ENCODE measurements at regions not wholly inside any gene's neighbourhood (a gene's known extent, or its start where the extent isn't known, plus 50 kb on each side); places are given as distances from the start of the nearest gene placed in this dataset.

DNA sequence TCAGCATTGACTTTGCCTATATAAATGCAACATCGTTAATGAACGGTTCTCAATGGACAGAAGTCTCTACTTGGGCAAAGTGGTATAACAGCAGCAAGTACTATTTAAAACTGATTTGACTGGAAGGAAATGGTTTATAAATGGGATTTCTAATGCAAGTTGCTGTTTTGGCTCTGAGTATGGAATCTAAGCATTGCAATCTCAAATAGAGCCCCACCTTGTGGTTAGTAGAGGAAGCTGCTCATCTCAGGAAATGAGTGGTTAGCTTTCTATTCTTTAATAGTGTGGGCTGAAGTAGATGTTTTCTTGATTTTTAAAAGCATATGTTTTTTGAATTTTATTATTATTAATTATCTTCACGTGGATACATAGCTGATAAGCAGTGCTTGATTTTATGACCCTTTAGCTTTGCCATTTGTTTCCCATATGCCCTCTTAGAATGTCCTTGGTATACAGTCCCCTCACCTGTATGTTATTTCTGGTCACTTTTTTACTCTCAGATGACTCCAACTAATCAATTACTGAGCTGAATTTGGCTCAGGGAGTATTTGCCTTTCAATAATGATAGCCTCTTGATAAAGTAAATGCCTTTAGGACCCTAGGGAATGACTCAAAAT, 67.1 kb downstream of the OXSM start:
- Histone ChIP-seq H3K27me3 (ENCODE audit: control insufficient read depth in 4 of 4, insufficient read depth in 4 of 4, low read length in 3 of 4) (no peaks in the 10 kb centered on the region), H3K27ac (ENCODE audit: low read depth in 1 of 2, low read length in 2 of 2) (no peak overlapping the region), H3K4me3 (ENCODE audit: low read depth in 1 of 3, low read length in 3 of 3) (no peak overlapping the region), H3K9me3 (ENCODE audit: control insufficient read depth in 4 of 4, low read length in 3 of 4) (no peaks in the 10 kb centered on the region), H3K4me1 (ENCODE audit: control insufficient read depth in 4 of 4, insufficient read depth in 4 of 4, low read length in 3 of 4) (no peaks in the 10 kb centered on the region), H3K36me3 (ENCODE audit: control insufficient read depth in 4 of 4, insufficient read depth in 3 of 4, low read depth in 1 of 4, low read length in 3 of 4) (no peaks in the 10 kb centered on the region), H3K9ac (ENCODE audit: low read depth in 1 of 2, low read length in 2 of 2) (no peak overlapping the region)
- TF ChIP-seq, protein P1, sequence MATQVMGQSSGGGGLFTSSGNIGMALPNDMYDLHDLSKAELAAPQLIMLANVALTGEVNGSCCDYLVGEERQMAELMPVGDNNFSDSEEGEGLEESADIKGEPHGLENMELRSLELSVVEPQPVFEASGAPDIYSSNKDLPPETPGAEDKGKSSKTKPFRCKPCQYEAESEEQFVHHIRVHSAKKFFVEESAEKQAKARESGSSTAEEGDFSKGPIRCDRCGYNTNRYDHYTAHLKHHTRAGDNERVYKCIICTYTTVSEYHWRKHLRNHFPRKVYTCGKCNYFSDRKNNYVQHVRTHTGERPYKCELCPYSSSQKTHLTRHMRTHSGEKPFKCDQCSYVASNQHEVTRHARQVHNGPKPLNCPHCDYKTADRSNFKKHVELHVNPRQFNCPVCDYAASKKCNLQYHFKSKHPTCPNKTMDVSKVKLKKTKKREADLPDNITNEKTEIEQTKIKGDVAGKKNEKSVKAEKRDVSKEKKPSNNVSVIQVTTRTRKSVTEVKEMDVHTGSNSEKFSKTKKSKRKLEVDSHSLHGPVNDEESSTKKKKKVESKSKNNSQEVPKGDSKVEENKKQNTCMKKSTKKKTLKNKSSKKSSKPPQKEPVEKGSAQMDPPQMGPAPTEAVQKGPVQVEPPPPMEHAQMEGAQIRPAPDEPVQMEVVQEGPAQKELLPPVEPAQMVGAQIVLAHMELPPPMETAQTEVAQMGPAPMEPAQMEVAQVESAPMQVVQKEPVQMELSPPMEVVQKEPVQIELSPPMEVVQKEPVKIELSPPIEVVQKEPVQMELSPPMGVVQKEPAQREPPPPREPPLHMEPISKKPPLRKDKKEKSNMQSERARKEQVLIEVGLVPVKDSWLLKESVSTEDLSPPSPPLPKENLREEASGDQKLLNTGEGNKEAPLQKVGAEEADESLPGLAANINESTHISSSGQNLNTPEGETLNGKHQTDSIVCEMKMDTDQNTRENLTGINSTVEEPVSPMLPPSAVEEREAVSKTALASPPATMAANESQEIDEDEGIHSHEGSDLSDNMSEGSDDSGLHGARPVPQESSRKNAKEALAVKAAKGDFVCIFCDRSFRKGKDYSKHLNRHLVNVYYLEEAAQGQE (IDR thresholded peaks at IDR 0.05): no peak
- peak; percentile 77 to 85 for TF ChIP-seq RAD21 (IDR thresholded peaks at IDR 0.05)
- TF ChIP-seq, protein P2, sequence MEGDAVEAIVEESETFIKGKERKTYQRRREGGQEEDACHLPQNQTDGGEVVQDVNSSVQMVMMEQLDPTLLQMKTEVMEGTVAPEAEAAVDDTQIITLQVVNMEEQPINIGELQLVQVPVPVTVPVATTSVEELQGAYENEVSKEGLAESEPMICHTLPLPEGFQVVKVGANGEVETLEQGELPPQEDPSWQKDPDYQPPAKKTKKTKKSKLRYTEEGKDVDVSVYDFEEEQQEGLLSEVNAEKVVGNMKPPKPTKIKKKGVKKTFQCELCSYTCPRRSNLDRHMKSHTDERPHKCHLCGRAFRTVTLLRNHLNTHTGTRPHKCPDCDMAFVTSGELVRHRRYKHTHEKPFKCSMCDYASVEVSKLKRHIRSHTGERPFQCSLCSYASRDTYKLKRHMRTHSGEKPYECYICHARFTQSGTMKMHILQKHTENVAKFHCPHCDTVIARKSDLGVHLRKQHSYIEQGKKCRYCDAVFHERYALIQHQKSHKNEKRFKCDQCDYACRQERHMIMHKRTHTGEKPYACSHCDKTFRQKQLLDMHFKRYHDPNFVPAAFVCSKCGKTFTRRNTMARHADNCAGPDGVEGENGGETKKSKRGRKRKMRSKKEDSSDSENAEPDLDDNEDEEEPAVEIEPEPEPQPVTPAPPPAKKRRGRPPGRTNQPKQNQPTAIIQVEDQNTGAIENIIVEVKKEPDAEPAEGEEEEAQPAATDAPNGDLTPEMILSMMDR (IDR thresholded peaks at IDR 0.05; ENCODE audit: low read depth, low read length, missing input control): peak; percentile 76
- 47% methylated on average over 3 of the region's 3 CpGs for WGBS
- no peak for DNase-seq (ENCODE audit: low spot score)

DNA sequence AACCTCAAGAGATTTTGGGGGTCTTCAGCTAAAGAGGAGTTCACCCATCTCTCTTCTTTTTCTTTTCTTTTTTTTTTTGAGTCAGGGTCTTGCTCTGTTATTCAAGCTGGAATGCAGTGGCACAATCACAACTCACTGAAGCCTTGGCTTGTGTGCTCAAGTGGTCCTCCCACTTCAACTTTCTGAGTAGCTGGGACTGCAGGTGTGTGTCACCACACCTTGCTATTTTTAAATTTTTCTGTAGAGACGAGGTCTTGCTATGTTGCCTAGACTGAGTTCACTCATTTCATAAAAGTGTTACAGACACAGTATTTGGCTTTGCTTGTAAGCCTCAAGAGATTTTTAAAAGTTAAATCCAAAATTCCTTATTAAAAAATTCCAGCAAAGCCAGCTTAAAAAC, 71.7 kb downstream of the OXSM start:
- TF ChIP-seq RXRA (IDR thresholded peaks at IDR 0.05) (no peak), NR2F2 (IDR thresholded peaks at IDR 0.05) (no peak), JUND (IDR thresholded peaks at IDR 0.05) (no peak), YY1 (IDR thresholded peaks at IDR 0.05) (no peak), SP1 (IDR thresholded peaks at IDR 0.05) (no peak), FOXA2 (IDR thresholded peaks at IDR 0.05) (no peak), HNF4G (IDR thresholded peaks at IDR 0.05) (no peak), HNF4A (conservative IDR thresholded peaks at IDR 0.05) (no peak), GABPA (IDR thresholded peaks at IDR 0.05 in 1 of 2, conservative IDR thresholded peaks at IDR 0.05 in 1 of 2) (no peak), FOXA1 (IDR thresholded peaks at IDR 0.05) (no peak), EGR1 (IDR thresholded peaks at IDR 0.05; ENCODE audit: low read depth in 2 of 2) (no peak), RAD21 (IDR thresholded peaks at IDR 0.05) (no peak), TAF1 (conservative IDR thresholded peaks at IDR 0.05) (no peak)
- TF ChIP-seq, protein P1 (IDR thresholded peaks at IDR 0.05): no peak
- TF ChIP-seq, protein P3, sequence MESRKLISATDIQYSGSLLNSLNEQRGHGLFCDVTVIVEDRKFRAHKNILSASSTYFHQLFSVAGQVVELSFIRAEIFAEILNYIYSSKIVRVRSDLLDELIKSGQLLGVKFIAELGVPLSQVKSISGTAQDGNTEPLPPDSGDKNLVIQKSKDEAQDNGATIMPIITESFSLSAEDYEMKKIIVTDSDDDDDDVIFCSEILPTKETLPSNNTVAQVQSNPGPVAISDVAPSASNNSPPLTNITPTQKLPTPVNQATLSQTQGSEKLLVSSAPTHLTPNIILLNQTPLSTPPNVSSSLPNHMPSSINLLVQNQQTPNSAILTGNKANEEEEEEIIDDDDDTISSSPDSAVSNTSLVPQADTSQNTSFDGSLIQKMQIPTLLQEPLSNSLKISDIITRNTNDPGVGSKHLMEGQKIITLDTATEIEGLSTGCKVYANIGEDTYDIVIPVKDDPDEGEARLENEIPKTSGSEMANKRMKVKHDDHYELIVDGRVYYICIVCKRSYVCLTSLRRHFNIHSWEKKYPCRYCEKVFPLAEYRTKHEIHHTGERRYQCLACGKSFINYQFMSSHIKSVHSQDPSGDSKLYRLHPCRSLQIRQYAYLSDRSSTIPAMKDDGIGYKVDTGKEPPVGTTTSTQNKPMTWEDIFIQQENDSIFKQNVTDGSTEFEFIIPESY (IDR thresholded peaks at IDR 0.05): no peak
- TF ChIP-seq, protein P4, sequence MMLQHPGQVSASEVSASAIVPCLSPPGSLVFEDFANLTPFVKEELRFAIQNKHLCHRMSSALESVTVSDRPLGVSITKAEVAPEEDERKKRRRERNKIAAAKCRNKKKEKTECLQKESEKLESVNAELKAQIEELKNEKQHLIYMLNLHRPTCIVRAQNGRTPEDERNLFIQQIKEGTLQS (IDR thresholded peaks at IDR 0.05): no peak
- TF ChIP-seq, protein P5, sequence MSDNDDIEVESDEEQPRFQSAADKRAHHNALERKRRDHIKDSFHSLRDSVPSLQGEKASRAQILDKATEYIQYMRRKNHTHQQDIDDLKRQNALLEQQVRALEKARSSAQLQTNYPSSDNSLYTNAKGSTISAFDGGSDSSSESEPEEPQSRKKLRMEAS (IDR thresholded peaks at IDR 0.05): no peak
- TF ChIP-seq, protein P2 (IDR thresholded peaks at IDR 0.05; ENCODE audit: low read depth, low read length, missing input control): no peak
- DNase-seq (ENCODE audit: low spot score): no peak
- Histone ChIP-seq H3K27ac (ENCODE audit: low read depth in 1 of 2, low read length in 2 of 2) (no peak overlapping the region), H3K4me1 (ENCODE audit: control insufficient read depth in 4 of 4, insufficient read depth in 4 of 4, low read length in 3 of 4) (no peaks in the 10 kb centered on the region), H3K9ac (ENCODE audit: low read depth in 1 of 2, low read length in 2 of 2) (no peak overlapping the region), H3K36me3 (ENCODE audit: control insufficient read depth in 4 of 4, insufficient read depth in 3 of 4, low read depth in 1 of 4, low read length in 3 of 4) (no peaks in the 10 kb centered on the region), H3K4me3 (ENCODE audit: low read depth in 1 of 3, low read length in 3 of 3) (no peak overlapping the region), H3K9me3 (ENCODE audit: control insufficient read depth in 4 of 4, low read length in 3 of 4) (no peaks in the 10 kb centered on the region), H3K27me3 (ENCODE audit: control insufficient read depth in 4 of 4, insufficient read depth in 4 of 4, low read length in 3 of 4) (no peaks in the 10 kb centered on the region)
- WGBS: 91% methylated on average over 1 of the region's 1 CpG

Data from liver (tissue), 8 donors.